A549 (cell line): ENCODE measurements at regions not wholly inside any gene's neighbourhood (a gene's known extent, or its start where the extent isn't known, plus 50 kb on each side); places are given as distances from the start of the nearest gene placed in this dataset.

ENCODE experiments used
- ATAC-seq, 2 experiments: fragments of 200-7000 bp in 1 of 2; fragments of >200 bp in 1 of 2; cut with Nextera tagmentation in 1 of 2; cut with Tn5 transposase in 1 of 2; 3 replicates each; pipeline versions ENCODE4 v1.8.0 to v1.9.1; 2018 to 2020; ENCODE audit warnings: mild to moderate bottlenecking in 1 of 2, moderate library complexity in 1 of 2
- CTCF ChIA-PET: fragments of 300-600 bp; sonication (Branson Sonifier 250); formaldehyde crosslinking; extraction: SDS; loops from one replicate; lab custom pipeline; 2021; ENCODE audit warnings: antibody characterized with exemption, inconsistent platforms; lab: Yijun Ruan, JAX
- POLR2A ChIA-PET: fragments of 350-600 bp; formaldehyde crosslinking; extraction: SDS; loops from one replicate; lab custom pipeline; 2021; ENCODE audit warnings: antibody characterized with exemption, inconsistent platforms; lab: Yijun Ruan, JAX
- DNase-seq, 2 experiments: peaks; one replicate each; pipeline versions ENCODE4 v3.0.0 to v3.0.0-alpha.2; 2011 to 2016; ENCODE audit warnings: low read depth in 1 of 2, low spot score in 1 of 2
- FAIRE-seq: peaks from 2 replicates; lab custom pipeline; 2011; peaks lifted over from hg19 to GRCh38; lab: Jason Lieb, UNC
- H3K27ac ChIP-seq, 2 experiments: fragments of >200 bp; sonication (Bioruptor Twin); formaldehyde crosslinking; 3 replicates each; pipeline ENCODE4 v1.5.1; 2016 to 2017
- H3K4me1 ChIP-seq: fragments of >200 bp; sonication (Bioruptor Twin); formaldehyde crosslinking; 3 replicates; pipeline ENCODE4 v1.6.1; 2016
- H3K4me2 ChIP-seq: fragments of >200 bp; sonication (Bioruptor Twin); formaldehyde crosslinking; 3 replicates; pipeline ENCODE4 v1.6.1; 2016
- H3K4me3 ChIP-seq: fragments of >200 bp; sonication (Bioruptor Twin); formaldehyde crosslinking; 3 replicates; pipeline ENCODE4 v1.5.1; 2016
- H3K9me3 ChIP-seq: fragments of >200 bp; sonication (Bioruptor Twin); formaldehyde crosslinking; 3 replicates; pipeline ENCODE4 v1.6.1; 2016
- BHLHE40 ChIP-seq: IDR thresholded peaks from 2 replicates; pipeline ENCODE4 v1.6.1; 2012; ENCODE audit warnings: low read depth, low read length, inconsistent platforms
- CEBPB ChIP-seq, 2 experiments: fragments of >200 bp in 1 of 2; sonication (Bioruptor Twin) in 1 of 2; formaldehyde crosslinking in 1 of 2; IDR thresholded peaks; 2 replicates each; pipeline ENCODE4 v1.6.1; 2012 to 2016
- CHD4 ChIP-seq: fragments of 200-600 bp; sonication (generic); IDR thresholded peaks from 2 replicates; pipeline ENCODE4 v1.6.1; 2016; ENCODE audit warnings: antibody characterized with exemption, mild to moderate bottlenecking, borderline replicate concordance
- EHMT2 ChIP-seq: fragments of 200-600 bp; sonication (generic); IDR thresholded peaks from 2 replicates; pipeline ENCODE4 v1.6.1; 2016; ENCODE audit warnings: antibody characterized with exemption, low read depth, mild to moderate bottlenecking, moderate library complexity
- EP300 ChIP-seq, 2 experiments: fragments of >200 bp; sonication (Bioruptor Twin); formaldehyde crosslinking; IDR thresholded peaks; 2 replicates in 1 of 2; 3 replicates in 1 of 2; pipeline ENCODE4 v1.6.1; 2016 to 2017
- FOSB ChIP-seq: fragments of 250-450 bp; sonication (Bioruptor Pico); IDR thresholded peaks from 2 replicates; pipeline ENCODE4 v1.5.0; 2020; ENCODE audit warnings: mild to moderate bottlenecking, moderate library complexity
- FOXS1 ChIP-seq: fragments of 250-450 bp; sonication (Bioruptor Pico); IDR thresholded peaks from 2 replicates; pipeline ENCODE4 v1.5.0; 2020; ENCODE audit warnings: mild to moderate bottlenecking, moderate library complexity
- GATA3 ChIP-seq: IDR thresholded peaks from 2 replicates; pipeline ENCODE4 v1.6.1; 2012; ENCODE audit warnings: borderline replicate concordance
- HDAC2 ChIP-seq: fragments of 200-600 bp; sonication (generic); IDR thresholded peaks from 2 replicates; pipeline ENCODE4 v1.6.1; 2016
- HEYL ChIP-seq: fragments of 250-450 bp; sonication (Bioruptor Pico); IDR thresholded peaks from 2 replicates; pipeline ENCODE4 v1.8.0; 2021; ENCODE audit warnings: mild to moderate bottlenecking, moderate library complexity
- HOXA7 ChIP-seq: fragments of 250-450 bp; sonication (Bioruptor Pico); IDR thresholded peaks from 2 replicates; pipeline ENCODE4 v1.5.0; 2020; ENCODE audit warnings: mild to moderate bottlenecking, moderate library complexity
- JUNB ChIP-seq: fragments of >200 bp; sonication (Bioruptor Twin); formaldehyde crosslinking; IDR thresholded peaks from 2 replicates; pipeline ENCODE4 v1.6.1; 2016
- KDM1A ChIP-seq: fragments of 200-600 bp; sonication (generic); IDR thresholded peaks from 2 replicates; pipeline ENCODE4 v1.6.1; 2016; ENCODE audit warnings: low read depth, mild to moderate bottlenecking
- KDM5A ChIP-seq: fragments of 200-600 bp; sonication (generic); IDR thresholded peaks from 2 replicates; pipeline ENCODE4 v1.6.1; 2016; ENCODE audit warnings: antibody characterized with exemption, mild to moderate bottlenecking
- MAZ ChIP-seq: fragments of 150-350 bp; IDR thresholded peaks from 2 replicates; pipeline ENCODE4 v1.6.1; 2014; ENCODE audit warnings: antibody characterized with exemption, low read depth, low read length, borderline replicate concordance
- MYC ChIP-seq: IDR thresholded peaks from 2 replicates; pipeline ENCODE4 v1.6.1; 2012; ENCODE audit warnings: mild to moderate bottlenecking, inconsistent platforms, low read length, improper control_type of control experiment, borderline replicate concordance
- NPAS2 ChIP-seq: fragments of 250-450 bp; sonication (Bioruptor Pico); IDR thresholded peaks from 2 replicates; pipeline ENCODE4 v1.8.0; 2022; ENCODE audit warnings: mild to moderate bottlenecking, moderate library complexity, borderline replicate concordance
- NR3C1 ChIP-seq: fragments of >200 bp; sonication (Bioruptor Twin); formaldehyde crosslinking; IDR thresholded peaks from 3 replicates; pipeline ENCODE4 v1.6.1; 2017
- PHF8 ChIP-seq: fragments of 200-600 bp; sonication (generic); IDR thresholded peaks from 2 replicates; pipeline ENCODE4 v1.6.1; 2016; ENCODE audit warnings: low read depth, mild to moderate bottlenecking, antibody characterized with exemption, moderate library complexity, borderline replicate concordance
- POLR2A ChIP-seq: IDR thresholded peaks from 2 replicates; pipeline ENCODE4 v1.6.1; 2012; ENCODE audit warnings: mild to moderate bottlenecking, low read length
- POLR2AphosphoS2 ChIP-seq: conservative IDR thresholded peaks from 2 replicates; pipeline ENCODE4 v1.6.1; 2012; ENCODE audit warnings: low read length, improper control_type of control experiment, inconsistent platforms
- RCOR1 ChIP-seq: fragments of 150-350 bp; IDR thresholded peaks from 2 replicates; pipeline ENCODE4 v1.6.1; 2014; ENCODE audit warnings: antibody characterized with exemption, low read length, low read depth
- SREBF2 ChIP-seq: fragments of 450-650 bp; IDR thresholded peaks from 2 replicates; pipeline ENCODE4 v1.6.1; 2014; ENCODE audit warnings: mild to moderate bottlenecking, moderate library complexity
- ZC3H11A ChIP-seq: fragments of 450-650 bp; IDR thresholded peaks from 2 replicates; pipeline ENCODE4 v1.6.1; 2014; ENCODE audit warnings: antibody characterized with exemption, mild to moderate bottlenecking
- ZFP36 ChIP-seq: fragments of 450-650 bp; IDR thresholded peaks from 2 replicates; pipeline ENCODE4 v1.6.1; 2014; ENCODE audit warnings: borderline replicate concordance; ENCODE audit not compliant: partially characterized antibody
- ZNF302 ChIP-seq: fragments of 250-450 bp; sonication (Bioruptor Pico); IDR thresholded peaks from 2 replicates; pipeline ENCODE4 v1.9.0; 2021; ENCODE audit warnings: inconsistent platforms, mild to moderate bottlenecking, moderate library complexity
- ZSCAN20 ChIP-seq: fragments of 250-450 bp; sonication (Bioruptor Pico); IDR thresholded peaks from 2 replicates; pipeline ENCODE4 v1.8.0; 2022; ENCODE audit warnings: mild to moderate bottlenecking, moderate library complexity
- WGBS: methylation state at CpG from one replicate; pipeline ENCODE4 v1.1.6; 2017; ENCODE audit errors: missing lambda C conversion rate; 5-methylcytosine and 5-hydroxymethylcytosine counted together
- TF ChIP-seq, protein P1 (sequence below): fragments of >200 bp; sonication (Bioruptor Twin); formaldehyde crosslinking; IDR thresholded peaks from 3 replicates; pipeline ENCODE4 v1.6.1; 2016
- TF ChIP-seq, protein P2 (sequence below): fragments of 250-450 bp; sonication (Bioruptor Pico); IDR thresholded peaks from 2 replicates; pipeline ENCODE4 v1.5.0; 2020; ENCODE audit warnings: low read depth, mild to moderate bottlenecking, moderate library complexity
- TF ChIP-seq, protein P3 (sequence below): fragments of >200 bp; sonication (Bioruptor Twin); formaldehyde crosslinking; IDR thresholded peaks from 3 replicates; pipeline ENCODE4 v1.5.1; 2016
- TF ChIP-seq, protein P4 (sequence below): IDR thresholded peaks from 2 replicates; pipeline ENCODE4 v1.6.1; 2012
- TF ChIP-seq, protein P5 (sequence below): fragments of 250-450 bp; sonication (Bioruptor Pico); IDR thresholded peaks from 2 replicates; pipeline ENCODE4 v1.5.0; 2021; ENCODE audit warnings: mild to moderate bottlenecking, moderate library complexity, borderline replicate concordance

DNA sequence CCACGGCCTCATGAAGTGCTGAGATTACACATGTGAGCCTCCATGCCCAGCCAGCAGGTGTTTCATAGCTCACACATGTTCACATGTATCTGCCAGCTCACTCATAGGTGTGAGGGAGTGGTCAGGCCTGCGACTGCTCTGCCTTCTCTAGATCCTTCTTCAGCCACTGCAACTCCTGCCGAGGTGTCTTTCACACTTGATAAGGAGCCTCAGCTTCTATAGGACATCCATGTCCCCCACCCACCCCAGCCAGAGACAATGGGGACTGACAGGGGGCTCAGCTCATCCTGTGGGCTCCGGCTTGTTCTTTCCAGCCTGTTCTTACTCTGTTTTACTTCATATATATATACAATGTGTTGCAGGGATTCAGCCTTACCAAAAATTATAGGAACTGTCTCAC, 286.5 kb upstream of the MGAT5 start (continued):
- TF ChIP-seq, protein P1, sequence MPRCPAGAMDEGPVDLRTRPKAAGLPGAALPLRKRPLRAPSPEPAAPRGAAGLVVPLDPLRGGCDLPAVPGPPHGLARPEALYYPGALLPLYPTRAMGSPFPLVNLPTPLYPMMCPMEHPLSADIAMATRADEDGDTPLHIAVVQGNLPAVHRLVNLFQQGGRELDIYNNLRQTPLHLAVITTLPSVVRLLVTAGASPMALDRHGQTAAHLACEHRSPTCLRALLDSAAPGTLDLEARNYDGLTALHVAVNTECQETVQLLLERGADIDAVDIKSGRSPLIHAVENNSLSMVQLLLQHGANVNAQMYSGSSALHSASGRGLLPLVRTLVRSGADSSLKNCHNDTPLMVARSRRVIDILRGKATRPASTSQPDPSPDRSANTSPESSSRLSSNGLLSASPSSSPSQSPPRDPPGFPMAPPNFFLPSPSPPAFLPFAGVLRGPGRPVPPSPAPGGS, result no peak
- no peak for TF ChIP-seq NPAS2

DNA sequence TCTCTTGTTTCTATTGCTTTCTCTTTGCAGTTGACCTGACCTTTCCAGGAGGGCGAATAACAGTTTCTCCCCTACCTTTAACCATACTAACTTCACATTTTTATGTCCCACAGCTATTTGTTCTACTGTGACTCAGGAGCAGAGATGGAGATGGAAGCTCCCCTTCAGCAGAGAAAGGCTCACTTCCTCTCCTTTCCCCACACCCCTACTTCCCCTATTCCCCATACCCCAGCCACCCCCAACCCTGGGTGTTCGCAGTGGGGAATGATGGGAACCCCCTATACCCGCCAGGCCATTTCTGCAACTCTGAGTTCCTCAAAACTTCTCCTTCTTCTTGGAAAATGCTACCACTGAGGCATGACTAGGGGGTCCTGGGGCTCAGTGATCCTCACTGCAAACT, 285.4 kb upstream of the MGAT5 start:
- H3K9me3 ChIP-seq, result no peaks in the 10 kb centered on the region
- no peak for FAIRE-seq
- POLR2A ChIA-PET, result no interaction called here
- no peak for DNase-seq
- 0% methylated on average over 1 of the region's 3 CpGs for WGBS
- no peak overlapping the region for H3K4me3 ChIP-seq
- CTCF ChIA-PET, result no interaction called here
- no peaks in the 10 kb centered on the region for H3K4me1 ChIP-seq
- TF ChIP-seq, protein P2, sequence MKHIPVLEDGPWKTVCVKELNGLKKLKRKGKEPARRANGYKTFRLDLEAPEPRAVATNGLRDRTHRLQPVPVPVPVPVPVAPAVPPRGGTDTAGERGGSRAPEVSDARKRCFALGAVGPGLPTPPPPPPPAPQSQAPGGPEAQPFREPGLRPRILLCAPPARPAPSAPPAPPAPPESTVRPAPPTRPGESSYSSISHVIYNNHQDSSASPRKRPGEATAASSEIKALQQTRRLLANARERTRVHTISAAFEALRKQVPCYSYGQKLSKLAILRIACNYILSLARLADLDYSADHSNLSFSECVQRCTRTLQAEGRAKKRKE (CRISPR knock-in tag), result no peak
- TF ChIP-seq GATA3 (no peak), ZSCAN20 (CRISPR knock-in tag) (no peak), POLR2A (no peak), CEBPB (IDR thresholded peaks at IDR 0.05) (no peak), HDAC2 (no peak), KDM1A (no peak), ZC3H11A (no peak), SREBF2 (no peak), JUNB (no peak), FOSB (CRISPR knock-in tag) (no peak), POLR2AphosphoS2 (no peak), MYC (no peak), CHD4 (no peak)
- TF ChIP-seq, protein P3, sequence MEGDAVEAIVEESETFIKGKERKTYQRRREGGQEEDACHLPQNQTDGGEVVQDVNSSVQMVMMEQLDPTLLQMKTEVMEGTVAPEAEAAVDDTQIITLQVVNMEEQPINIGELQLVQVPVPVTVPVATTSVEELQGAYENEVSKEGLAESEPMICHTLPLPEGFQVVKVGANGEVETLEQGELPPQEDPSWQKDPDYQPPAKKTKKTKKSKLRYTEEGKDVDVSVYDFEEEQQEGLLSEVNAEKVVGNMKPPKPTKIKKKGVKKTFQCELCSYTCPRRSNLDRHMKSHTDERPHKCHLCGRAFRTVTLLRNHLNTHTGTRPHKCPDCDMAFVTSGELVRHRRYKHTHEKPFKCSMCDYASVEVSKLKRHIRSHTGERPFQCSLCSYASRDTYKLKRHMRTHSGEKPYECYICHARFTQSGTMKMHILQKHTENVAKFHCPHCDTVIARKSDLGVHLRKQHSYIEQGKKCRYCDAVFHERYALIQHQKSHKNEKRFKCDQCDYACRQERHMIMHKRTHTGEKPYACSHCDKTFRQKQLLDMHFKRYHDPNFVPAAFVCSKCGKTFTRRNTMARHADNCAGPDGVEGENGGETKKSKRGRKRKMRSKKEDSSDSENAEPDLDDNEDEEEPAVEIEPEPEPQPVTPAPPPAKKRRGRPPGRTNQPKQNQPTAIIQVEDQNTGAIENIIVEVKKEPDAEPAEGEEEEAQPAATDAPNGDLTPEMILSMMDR, result no peak
- TF ChIP-seq, protein P4, sequence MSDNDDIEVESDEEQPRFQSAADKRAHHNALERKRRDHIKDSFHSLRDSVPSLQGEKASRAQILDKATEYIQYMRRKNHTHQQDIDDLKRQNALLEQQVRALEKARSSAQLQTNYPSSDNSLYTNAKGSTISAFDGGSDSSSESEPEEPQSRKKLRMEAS, result no peak
- H3K27ac ChIP-seq, result no peak overlapping the region
- ATAC-seq, result no peak
- no peak overlapping the region for H3K4me2 ChIP-seq

DNA sequence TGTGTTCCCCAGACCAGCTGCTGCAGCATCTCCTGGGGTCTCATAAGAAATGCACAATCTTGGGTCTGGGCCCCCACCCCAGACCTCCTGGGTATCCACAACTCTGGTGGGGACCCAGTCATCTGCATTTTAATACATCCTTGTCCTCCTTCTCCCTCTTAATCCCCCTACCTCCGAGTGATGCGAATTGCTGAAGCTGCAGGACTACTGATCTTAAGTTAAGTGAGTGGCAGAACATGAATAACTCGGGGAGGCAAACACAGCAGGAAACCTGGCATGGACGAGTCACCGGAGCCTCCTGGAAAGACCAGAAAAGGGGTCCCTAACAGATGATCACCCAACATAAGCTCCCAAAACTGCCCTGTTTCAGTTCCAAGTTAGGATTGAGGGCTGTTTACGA, 283.2 kb upstream of the MGAT5 start:
- no peak overlapping the region for H3K4me2 ChIP-seq
- H3K4me1 ChIP-seq, result no peaks in the 10 kb centered on the region
- H3K9me3 ChIP-seq, result no peaks in the 10 kb centered on the region
- ChIA-PET CTCF (interaction anchor here (0.7 to 0.8 kb wide), 2 partner anchors 16 to 275 kb away, joined by 3 to 4 read pairs; no protein-coding TSS in a partner anchor), POLR2A (no interaction called here)
- no peak overlapping the region for H3K27ac ChIP-seq
- FAIRE-seq (no peak), DNase-seq (no peak), ATAC-seq (no peak)
- H3K4me3 ChIP-seq, result no peak overlapping the region
- TF ChIP-seq FOXS1 (CRISPR knock-in tag), result no peak
- TF ChIP-seq GATA3, result no peak
- TF ChIP-seq MAZ, result no peak
- TF ChIP-seq, protein P2 (CRISPR knock-in tag), result no peak
- no peak for TF ChIP-seq RCOR1
- TF ChIP-seq KDM5A, result no peak
- no peak for TF ChIP-seq PHF8
- TF ChIP-seq ZFP36, result no peak
- TF ChIP-seq NR3C1, result no peak
- TF ChIP-seq EHMT2, result no peak
- no peak for TF ChIP-seq CEBPB (IDR thresholded peaks at IDR 0.05)
- TF ChIP-seq ZNF302 (CRISPR knock-in tag), result no peak
- TF ChIP-seq JUNB, result no peak
- TF ChIP-seq FOSB (CRISPR knock-in tag), result no peak
- TF ChIP-seq NPAS2, result no peak
- no peak for TF ChIP-seq HOXA7
- TF ChIP-seq, protein P5, sequence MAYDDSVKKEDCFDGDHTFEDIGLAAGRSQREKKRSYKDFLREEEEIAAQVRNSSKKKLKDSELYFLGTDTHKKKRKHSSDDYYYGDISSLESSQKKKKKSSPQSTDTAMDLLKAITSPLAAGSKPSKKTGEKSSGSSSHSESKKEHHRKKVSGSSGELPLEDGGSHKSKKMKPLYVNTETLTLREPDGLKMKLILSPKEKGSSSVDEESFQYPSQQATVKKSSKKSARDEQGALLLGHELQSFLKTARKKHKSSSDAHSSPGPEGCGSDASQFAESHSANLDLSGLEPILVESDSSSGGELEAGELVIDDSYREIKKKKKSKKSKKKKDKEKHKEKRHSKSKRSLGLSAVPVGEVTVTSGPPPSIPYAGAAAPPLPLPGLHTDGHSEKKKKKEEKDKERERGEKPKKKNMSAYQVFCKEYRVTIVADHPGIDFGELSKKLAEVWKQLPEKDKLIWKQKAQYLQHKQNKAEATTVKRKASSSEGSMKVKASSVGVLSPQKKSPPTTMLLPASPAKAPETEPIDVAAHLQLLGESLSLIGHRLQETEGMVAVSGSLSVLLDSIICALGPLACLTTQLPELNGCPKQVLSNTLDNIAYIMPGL, result no peak
- TF ChIP-seq EP300 (IDR thresholded peaks at IDR 0.05), result no peak
- no peak for TF ChIP-seq HEYL (CRISPR knock-in tag)
- no peak for TF ChIP-seq BHLHE40
- WGBS, result 27% methylated on average over 6 of the region's 6 CpGs
